ENCODE measurements at regions not wholly inside any gene's neighbourhood (a gene's known extent, or its start where the extent isn't known, plus 50 kb on each side); places are given as distances from the start of the nearest gene placed in this dataset.

- no peaks in the 10 kb centered on the region for H3K36me3 ChIP-seq (ENCODE audit: control insufficient read depth, insufficient read depth, low read length)
- DNase-seq (ENCODE audit: extremely low read depth in 1 of 4, low spot score in 3 of 4) (no peak), FAIRE-seq (no peak), ATAC-seq (no peak)
- no peak overlapping the region for H3K27ac ChIP-seq (ENCODE audit: extremely low read depth, low read depth, low read length)
- in situ Hi-C loops (cut with MboI) (no loop called here), intact Hi-C loops (cut with micrococcal nuclease) (no loop called here)
- POLR2A ChIA-PET, result no interaction called here
- no TSS peak for BruUV-seq (replicated peaks)
- no peaks in the 10 kb centered on the region for H3K4me1 ChIP-seq (replicated peaks in 1 of 2; ENCODE audit: control insufficient read depth in 2 of 2, insufficient read depth in 2 of 2, low read length in 2 of 2)
- no peak overlapping the region for H2AFZ ChIP-seq (ENCODE audit: low read depth, low read length)
- H3K27me3 ChIP-seq (ENCODE audit: control insufficient read depth in 2 of 2, insufficient read depth in 2 of 2, low read length in 2 of 2), result no peaks in the 10 kb centered on the region
- WGBS (ENCODE audit: insufficient coverage, low coverage, missing lambda C conversion rate), result 0% methylated on average over 2 of the region's 2 CpGs
- no peak for TF ChIP-seq TEAD2 (tag; IDR thresholded peaks at IDR 0.05)
- TF ChIP-seq HNRNPK (IDR thresholded peaks at IDR 0.05; ENCODE audit: low read depth, low read length, poor library complexity, severe bottlenecking), result no peak
- TF ChIP-seq ZNF79 (CRISPR knock-in tag; IDR thresholded peaks at IDR 0.05; ENCODE audit: low read depth), result no peak
- TF ChIP-seq KLF1 (tag; IDR thresholded peaks at IDR 0.05), result no peak
- no peak for TF ChIP-seq CEBPB (tag; IDR thresholded peaks at IDR 0.05)
- TF ChIP-seq RBM22 (IDR thresholded peaks at IDR 0.05; ENCODE audit: low read depth, low read length, poor library complexity, severe bottlenecking), result no peak
- TF ChIP-seq ATF3 (IDR thresholded peaks at IDR 0.05), result no peak
- TF ChIP-seq ATF3 (CRISPR knock-in tag; conservative IDR thresholded peaks at IDR 0.05), result no peak
- no peak for TF ChIP-seq CBX8 (IDR thresholded peaks at IDR 0.05; ENCODE audit: borderline replicate concordance, extremely low read depth, low read depth, low read length, poor library complexity, severe bottlenecking)
- H3K9me1 ChIP-seq (ENCODE audit: control insufficient read depth, insufficient read depth, low read length), result no peaks in the 10 kb centered on the region
- H3K4me3 ChIP-seq, result no peak overlapping the region
- H3K9ac ChIP-seq (ENCODE audit: insufficient read depth in 1 of 2, low read depth in 2 of 2, low read length in 2 of 2), result no peak overlapping the region
- CTCF ChIA-PET (ENCODE audit: low intra/inter-chr PET ratio), result no interaction called here
- no peaks in the 10 kb centered on the region for H3K79me2 ChIP-seq (ENCODE audit: control insufficient read depth, insufficient read depth, low read length)
- no peaks in the 10 kb centered on the region for H3K9me3 ChIP-seq (replicated peaks; ENCODE audit: control insufficient read depth, insufficient read depth, low read depth, low read length)
- H3K4me2 ChIP-seq (ENCODE audit: insufficient read depth, low read length), result no peak overlapping the region
- H4K20me1 ChIP-seq (replicated peaks; ENCODE audit: control insufficient read depth, insufficient read depth, low read length), result no peaks in the 10 kb centered on the region
Observed at GRCh38 chr2:220701115-220701514, 871.0 kb downstream of the EPHA4 start.

Measured in K562 (cell line).